ENCODE measurements at regions not wholly inside any gene's neighbourhood (a gene's known extent, or its start where the extent isn't known, plus 50 kb on each side); places are given as distances from the start of the nearest gene placed in this dataset.

DNA sequence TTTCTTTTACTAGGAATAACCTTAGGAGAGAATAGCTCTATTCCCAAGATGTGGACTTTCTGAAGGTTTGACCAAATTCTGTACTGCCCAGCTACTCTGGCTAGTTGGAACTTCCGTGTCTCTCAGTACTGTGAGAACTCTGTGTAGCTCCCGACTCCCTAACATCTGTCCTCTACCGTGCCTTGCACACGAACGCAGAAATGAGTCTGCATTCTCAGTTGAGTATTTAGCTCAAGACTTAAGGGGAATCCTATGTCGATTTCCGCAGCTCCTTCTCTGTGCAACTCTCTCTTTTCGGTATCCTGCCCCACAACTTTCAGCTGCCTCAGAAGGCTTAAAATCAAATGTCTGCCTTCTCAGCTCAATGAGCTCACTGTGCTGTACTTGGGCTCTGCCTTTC, 86.7 kb upstream of the EPHB3 start:
- H3K27me3 Mint-ChIP-seq (ENCODE audit: low read depth), result peaks cover 63% of the 10 kb centered on the region
- H3K4me3 Mint-ChIP-seq (ENCODE audit: unreplicated experiment), result no peak overlapping the region
- H3K36me3 Mint-ChIP-seq (ENCODE audit: low read depth), result peaks cover 3% of the 10 kb centered on the region
- TF ChIP-seq, protein P1, sequence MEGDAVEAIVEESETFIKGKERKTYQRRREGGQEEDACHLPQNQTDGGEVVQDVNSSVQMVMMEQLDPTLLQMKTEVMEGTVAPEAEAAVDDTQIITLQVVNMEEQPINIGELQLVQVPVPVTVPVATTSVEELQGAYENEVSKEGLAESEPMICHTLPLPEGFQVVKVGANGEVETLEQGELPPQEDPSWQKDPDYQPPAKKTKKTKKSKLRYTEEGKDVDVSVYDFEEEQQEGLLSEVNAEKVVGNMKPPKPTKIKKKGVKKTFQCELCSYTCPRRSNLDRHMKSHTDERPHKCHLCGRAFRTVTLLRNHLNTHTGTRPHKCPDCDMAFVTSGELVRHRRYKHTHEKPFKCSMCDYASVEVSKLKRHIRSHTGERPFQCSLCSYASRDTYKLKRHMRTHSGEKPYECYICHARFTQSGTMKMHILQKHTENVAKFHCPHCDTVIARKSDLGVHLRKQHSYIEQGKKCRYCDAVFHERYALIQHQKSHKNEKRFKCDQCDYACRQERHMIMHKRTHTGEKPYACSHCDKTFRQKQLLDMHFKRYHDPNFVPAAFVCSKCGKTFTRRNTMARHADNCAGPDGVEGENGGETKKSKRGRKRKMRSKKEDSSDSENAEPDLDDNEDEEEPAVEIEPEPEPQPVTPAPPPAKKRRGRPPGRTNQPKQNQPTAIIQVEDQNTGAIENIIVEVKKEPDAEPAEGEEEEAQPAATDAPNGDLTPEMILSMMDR (IDR thresholded peaks at IDR 0.05), result no peak
- no peak for DNase-seq (ENCODE audit: low spot score)
- no peaks in the 10 kb centered on the region for H3K4me1 Mint-ChIP-seq (ENCODE audit: low read depth)
- H3K9me3 Mint-ChIP-seq (ENCODE audit: low read depth), result peaks cover 20% of the 10 kb centered on the region
- no peak overlapping the region for H3K27ac Mint-ChIP-seq (ENCODE audit: unreplicated experiment)

GRCh38 chr3:184477940-184478339, 83.6 kb upstream of the EPHB3 start:
- TF ChIP-seq, protein P1 (IDR thresholded peaks at IDR 0.05), result no peak
- no peak for DNase-seq (ENCODE audit: low spot score)
- Mint-ChIP-seq H3K36me3 (ENCODE audit: low read depth) (peaks cover 3% of the 10 kb centered on the region), H3K27me3 (ENCODE audit: low read depth) (peaks cover 68% of the 10 kb centered on the region), H3K9me3 (ENCODE audit: low read depth) (peaks cover 14% of the 10 kb centered on the region), H3K27ac (ENCODE audit: unreplicated experiment) (no peak overlapping the region), H3K4me1 (ENCODE audit: low read depth) (no peaks in the 10 kb centered on the region), H3K4me3 (ENCODE audit: unreplicated experiment) (no peak overlapping the region)

GRCh38 chr3:184479426-184480126, 82.0 kb upstream of the EPHB3 start:
- H3K27ac Mint-ChIP-seq (ENCODE audit: unreplicated experiment), result no peak overlapping the region
- H3K4me1 Mint-ChIP-seq (ENCODE audit: low read depth), result no peaks in the 10 kb centered on the region
- peaks cover 3% of the 10 kb centered on the region for H3K36me3 Mint-ChIP-seq (ENCODE audit: low read depth)
- H3K27me3 Mint-ChIP-seq (ENCODE audit: low read depth), result peaks cover 58% of the 10 kb centered on the region
- no peak overlapping the region for H3K4me3 Mint-ChIP-seq (ENCODE audit: unreplicated experiment)
- DNase-seq (ENCODE audit: low spot score), result no peak
- peaks cover 14% of the 10 kb centered on the region for H3K9me3 Mint-ChIP-seq (ENCODE audit: low read depth)
- TF ChIP-seq, protein P1 (IDR thresholded peaks at IDR 0.05), result no peak

- H3K9me3 Mint-ChIP-seq (ENCODE audit: low read depth), result peaks cover 7% of the 10 kb centered on the region
- DNase-seq (ENCODE audit: low spot score), result peak; percentile 56
- peaks cover 2% of the 10 kb centered on the region for H3K36me3 Mint-ChIP-seq (ENCODE audit: low read depth)
- no peak overlapping the region for H3K4me3 Mint-ChIP-seq (ENCODE audit: unreplicated experiment)
- no peak overlapping the region for H3K27ac Mint-ChIP-seq (ENCODE audit: unreplicated experiment)
- H3K4me1 Mint-ChIP-seq (ENCODE audit: low read depth), result no peaks in the 10 kb centered on the region
- H3K27me3 Mint-ChIP-seq (ENCODE audit: low read depth), result peaks cover 56% of the 10 kb centered on the region
- TF ChIP-seq, protein P1 (IDR thresholded peaks at IDR 0.05), result no peak
These were observed 80.8 kb upstream of the EPHB3 start for GRCh38 chr3:184480831-184481230.

DNA sequence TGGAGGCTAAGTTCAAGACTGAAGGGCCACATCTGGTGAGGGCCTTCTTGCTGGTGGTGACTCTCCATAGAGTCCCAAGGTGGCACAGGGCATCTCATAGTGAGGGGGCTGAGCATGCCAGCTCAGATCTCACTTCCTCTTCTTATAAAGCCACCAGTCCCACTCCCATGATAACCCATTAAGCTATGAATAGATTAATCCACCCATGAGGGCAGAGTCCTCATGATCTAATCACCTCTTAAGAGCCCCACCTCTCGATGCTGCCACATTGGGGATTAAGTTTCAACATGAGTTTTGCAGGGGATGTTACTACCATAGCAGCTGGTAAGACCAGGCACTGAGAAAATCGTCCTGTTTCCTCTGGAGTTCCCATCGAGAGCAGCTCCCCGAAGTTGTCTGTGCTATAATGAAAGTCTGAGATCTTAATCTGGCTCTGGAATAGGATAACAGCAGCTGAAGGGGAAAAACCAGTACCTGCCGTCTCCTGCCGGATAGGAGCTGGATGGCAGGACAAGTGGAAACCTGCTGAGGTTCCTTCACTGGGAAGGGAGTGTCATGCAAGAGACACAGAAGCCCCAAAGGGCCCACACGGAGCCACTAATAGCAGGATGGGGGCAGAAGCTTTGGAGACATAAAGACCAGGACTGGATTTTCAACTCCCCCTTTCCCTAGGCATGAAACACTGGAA, 79.5 kb upstream of the EPHB3 start:
- TF ChIP-seq, protein P1 (IDR thresholded peaks at IDR 0.05), result no peak
- no peak for DNase-seq (ENCODE audit: low spot score)
- H3K27me3 Mint-ChIP-seq (ENCODE audit: low read depth), result peaks cover 51% of the 10 kb centered on the region
- H3K4me3 Mint-ChIP-seq (ENCODE audit: unreplicated experiment), result no peak overlapping the region
- peaks cover under 1% of the 10 kb centered on the region for H3K9me3 Mint-ChIP-seq (ENCODE audit: low read depth)
- no peak overlapping the region for H3K27ac Mint-ChIP-seq (ENCODE audit: unreplicated experiment)
- H3K4me1 Mint-ChIP-seq (ENCODE audit: low read depth), result no peaks in the 10 kb centered on the region
- peaks cover 2% of the 10 kb centered on the region for H3K36me3 Mint-ChIP-seq (ENCODE audit: low read depth)

Data from chondrocyte (in vitro differentiated cells).